ENCODE measurements at regions not wholly inside any gene's neighbourhood (a gene's known extent, or its start where the extent isn't known, plus 50 kb on each side); places are given as distances from the start of the nearest gene placed in this dataset.

- H3K4me3 ChIP-seq (ENCODE audit: low read depth, low read length) = no peak overlapping the region
- ChIA-PET CTCF (interaction anchor here (3.5 kb wide), 1 partner anchor 744 kb away, joined by 12 read pairs; no protein-coding TSS in a partner anchor), POLR2A (no interaction called here)
- no peaks in the 10 kb centered on the region for H3K9me3 ChIP-seq (ENCODE audit: control insufficient read depth, insufficient read depth, low read length)
- H3K27me3 ChIP-seq (ENCODE audit: control insufficient read depth, insufficient read depth, low read length) = peaks cover 2% of the 10 kb centered on the region
- TF ChIP-seq CTCF (IDR thresholded peaks at IDR 0.05; ENCODE audit: low read depth, low read length) = no peak
- H3K27ac ChIP-seq (ENCODE audit: low read depth, low read length) = no peak overlapping the region
- no peak for DNase-seq (ENCODE audit: low read depth, low spot score)
These were observed 224.4 kb downstream of the C7orf25 start for GRCh38 chr7:42687211-42688055.

DNA sequence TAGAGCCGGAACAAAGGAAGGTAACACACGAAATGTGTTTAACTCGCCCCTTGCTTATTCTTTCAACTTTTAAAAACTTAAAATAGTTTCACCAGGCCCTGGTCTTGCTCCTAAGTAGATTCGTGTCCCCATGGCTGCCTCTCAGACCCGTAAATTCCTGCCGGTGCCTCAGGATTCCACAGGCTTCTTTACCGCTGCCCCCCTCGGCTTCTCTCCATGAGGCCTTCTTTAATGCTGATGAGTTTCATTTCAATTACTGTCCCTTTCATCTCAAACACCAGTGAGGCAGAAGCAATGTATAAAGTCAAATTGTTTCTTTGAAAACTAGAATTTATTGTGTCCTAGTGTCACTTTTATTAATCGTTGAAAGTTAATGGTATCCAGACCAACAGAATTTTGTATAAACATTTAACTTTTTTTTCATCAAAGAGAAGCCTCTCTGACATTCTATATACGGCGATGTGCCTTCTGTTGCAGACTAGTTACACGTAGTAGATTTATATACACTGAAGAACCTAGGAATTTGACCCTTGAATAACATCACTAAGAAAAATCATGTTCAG, 225.2 kb downstream of the C7orf25 start:
- no peaks in the 10 kb centered on the region for H3K9me3 ChIP-seq (ENCODE audit: control insufficient read depth, insufficient read depth, low read length)
- H3K27me3 ChIP-seq (ENCODE audit: control insufficient read depth, insufficient read depth, low read length) = peaks cover 2% of the 10 kb centered on the region
- no peak overlapping the region for H3K27ac ChIP-seq (ENCODE audit: low read depth, low read length)
- no peak for DNase-seq (ENCODE audit: low read depth, low spot score)
- H3K4me3 ChIP-seq (ENCODE audit: low read depth, low read length) = no peak overlapping the region
- POLR2A ChIA-PET = no interaction called here
- no peak for TF ChIP-seq CTCF (IDR thresholded peaks at IDR 0.05; ENCODE audit: low read depth, low read length)
- CTCF ChIA-PET = no interaction called here

- no peak for DNase-seq (ENCODE audit: low read depth, low spot score)
- no peak for TF ChIP-seq CTCF (IDR thresholded peaks at IDR 0.05; ENCODE audit: low read depth, low read length)
- H3K4me3 ChIP-seq (ENCODE audit: low read depth, low read length) = no peak overlapping the region
- POLR2A ChIA-PET = no interaction called here
- H3K27me3 ChIP-seq (ENCODE audit: control insufficient read depth, insufficient read depth, low read length) = peaks cover 2% of the 10 kb centered on the region
- no peaks in the 10 kb centered on the region for H3K9me3 ChIP-seq (ENCODE audit: control insufficient read depth, insufficient read depth, low read length)
- CTCF ChIA-PET = no interaction called here
- no peak overlapping the region for H3K27ac ChIP-seq (ENCODE audit: low read depth, low read length)
These were observed 226.0 kb downstream of the C7orf25 start for GRCh38 chr7:42685911-42686310.

DNA sequence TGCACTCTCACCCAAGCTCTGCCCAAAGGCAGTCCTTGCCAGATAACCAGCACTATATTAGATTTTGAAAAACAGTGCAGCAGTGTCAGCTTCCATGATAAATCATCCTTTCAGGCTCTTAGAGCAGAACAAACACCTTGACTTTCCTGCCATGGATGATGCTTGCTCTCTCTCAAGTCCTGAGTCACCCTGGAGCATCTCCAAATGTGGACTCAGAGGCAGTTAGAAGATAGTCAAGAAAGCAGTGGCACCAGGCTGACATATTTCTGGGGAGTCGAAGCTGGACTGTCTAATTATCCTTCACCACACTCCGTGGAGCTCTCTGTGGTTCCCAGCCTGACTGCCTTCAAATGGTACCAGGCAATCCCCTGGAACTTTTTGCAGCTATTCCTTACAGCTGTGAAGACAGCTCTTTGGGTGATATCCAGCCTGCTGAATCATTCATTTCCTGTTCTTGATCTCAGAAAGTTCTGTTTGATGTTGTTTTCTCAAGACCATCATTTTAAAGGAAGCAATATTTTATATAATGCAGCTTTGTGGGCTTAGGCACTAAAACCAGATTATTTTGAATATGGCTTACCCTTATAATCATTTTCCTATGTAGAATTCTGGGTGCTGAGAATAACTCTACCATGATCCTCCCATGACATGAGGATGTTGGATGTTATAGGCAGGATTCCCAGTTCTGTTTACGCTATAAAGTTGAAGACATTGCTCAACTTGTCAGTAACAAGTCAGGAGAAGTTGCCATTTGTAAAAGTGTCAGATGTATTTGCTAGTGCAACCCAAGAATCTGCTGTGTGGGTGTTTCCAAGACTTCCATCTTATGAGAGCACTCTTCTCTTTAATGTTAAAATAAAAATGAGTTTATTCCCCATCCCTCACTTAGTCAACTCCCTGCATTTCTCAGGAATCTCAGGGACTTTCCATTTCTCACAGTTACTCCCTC, 233.8 kb downstream of the C7orf25 start:
- DNase-seq (ENCODE audit: low read depth, low spot score) = no peak
- ChIA-PET POLR2A (no interaction called here), CTCF (no interaction called here)
- TF ChIP-seq CTCF (IDR thresholded peaks at IDR 0.05; ENCODE audit: low read depth, low read length) = no peak
- H3K4me3 ChIP-seq (ENCODE audit: low read depth, low read length) = no peak overlapping the region
- no peak overlapping the region for H3K27ac ChIP-seq (ENCODE audit: low read depth, low read length)
- H3K9me3 ChIP-seq (ENCODE audit: control insufficient read depth, insufficient read depth, low read length) = no peaks in the 10 kb centered on the region
- no peaks in the 10 kb centered on the region for H3K27me3 ChIP-seq (ENCODE audit: control insufficient read depth, insufficient read depth, low read length)
